HepG2 (cell line): ENCODE measurements at regions not wholly inside any gene's neighbourhood (a gene's known extent, or its start where the extent isn't known, plus 50 kb on each side); places are given as distances from the start of the nearest gene placed in this dataset.

ENCODE experiments used
- ATAC-seq: fragments of 200-7000 bp; cut with Tn5 transposase; 3 replicates; pipeline ENCODE4 v1.9.1; 2020; ENCODE audit warnings: mild to moderate bottlenecking, moderate library complexity
- BruUV-seq: library from RNA; stranded (reverse); fragments of 400-500 nt; replicated peaks from 2 replicates; lab custom pipeline; 2021; lab: Mats Ljungman, UMichigan
- CTCF ChIA-PET: fragments of 300-600 bp; formaldehyde crosslinking; extraction: SDS; loops from one replicate; lab custom pipeline; 2021; ENCODE audit warnings: low total read pairs, inconsistent platforms, low intra/inter-chr PET ratio; lab: Yijun Ruan, JAX
- POLR2A ChIA-PET: fragments of 350-600 bp; sonication (Branson Sonifier 250); formaldehyde crosslinking; loops from one replicate; lab custom pipeline; 2020; ENCODE audit warnings: antibody characterized with exemption, inconsistent platforms; lab: Yijun Ruan, JAX
- DNase-seq: peaks from one replicate; pipeline ENCODE4 v3.0.0-alpha.2; 2015; ENCODE audit warnings: low spot score
- FAIRE-seq: peaks from 3 replicates; lab custom pipeline; 2011; peaks lifted over from hg19 to GRCh38; lab: Jason Lieb, UNC
- H2AFZ ChIP-seq: one replicate; pipeline ENCODE4 v1.6.1; 2011; ENCODE audit warnings: low read length, inconsistent platforms
- H3K27ac ChIP-seq: fragments of 300-600 bp; 3 replicates; pipeline ENCODE4 v1.8.0; 2011; ENCODE audit warnings: mixed run types, mild to moderate bottlenecking, mixed read lengths, low read length, inconsistent platforms; ENCODE audit not compliant: insufficient read depth; ENCODE audit errors: extremely low read length
- H3K27me3 ChIP-seq, 2 experiments: fragments of 200-600 bp in 1 of 2; 2 replicates in 1 of 2; 3 replicates in 1 of 2; pipeline versions ENCODE4 v1.6.0 to v1.8.0; 2011; ENCODE audit warnings: low read length in 2 of 2, mild to moderate bottlenecking in 2 of 2, moderate library complexity in 2 of 2, inconsistent platforms in 1 of 2; ENCODE audit not compliant: insufficient read depth in 2 of 2, control insufficient read depth in 1 of 2
- H3K36me3 ChIP-seq, 2 experiments: fragments of 200-600 bp in 1 of 2; replicated peaks in 1 of 2; 2 replicates in 1 of 2; 3 replicates in 1 of 2; pipeline versions ENCODE4 v1.5.1 to v1.8.0; 2011; ENCODE audit warnings: low read length in 2 of 2, inconsistent platforms in 1 of 2; ENCODE audit not compliant: insufficient read depth in 2 of 2, control insufficient read depth in 1 of 2
- H3K4me1 ChIP-seq: 2 replicates; pipeline ENCODE4 v1.5.1; 2012; ENCODE audit warnings: low read length, inconsistent platforms; ENCODE audit not compliant: insufficient read depth
- H3K4me2 ChIP-seq: 2 replicates; pipeline ENCODE4 v1.6.0; 2011; ENCODE audit warnings: low read depth, low read length, inconsistent platforms
- H3K4me3 ChIP-seq, 3 experiments: fragments of 200-600 bp in 1 of 3; sonication (generic), shearing (Covaris generic) in 1 of 3; replicated peaks in 1 of 3; 2 replicates each; pipeline ENCODE4 v1.5.1; 2011 to 2016; ENCODE audit warnings: low read length in 3 of 3, inconsistent platforms in 2 of 3, low read depth in 2 of 3, mild to moderate bottlenecking in 2 of 3, control low read depth in 1 of 3, mixed read lengths in 1 of 3; ENCODE audit not compliant: insufficient read depth in 1 of 3
- H3K79me2 ChIP-seq: one replicate; pipeline ENCODE4 v1.6.1; 2011; ENCODE audit warnings: low read length, inconsistent platforms; ENCODE audit not compliant: insufficient read depth
- H3K9ac ChIP-seq: 2 replicates; pipeline ENCODE4 v1.6.0; 2011; ENCODE audit warnings: mild to moderate bottlenecking, low read depth, low read length, inconsistent platforms; ENCODE audit not compliant: insufficient read depth
- H3K9me3 ChIP-seq: 2 replicates; pipeline ENCODE4 v1.5.1; 2012; ENCODE audit warnings: mild to moderate bottlenecking, low read length
- H4K20me1 ChIP-seq: 2 replicates; pipeline ENCODE4 v1.6.0; 2011; ENCODE audit warnings: inconsistent platforms, mild to moderate bottlenecking, low read length, moderate library complexity; ENCODE audit not compliant: insufficient read depth
- HMG20B ChIP-seq: conservative IDR thresholded peaks from 2 replicates; pipeline ENCODE4 v1.6.1; 2016; ENCODE audit warnings: missing genetic modification reagents, missing compliant biosample characterization
- KLF12 ChIP-seq: sonication (generic); formaldehyde crosslinking; IDR thresholded peaks from 2 replicates; pipeline ENCODE4 v1.4.0; 2020; ENCODE audit warnings: missing genetic modification reagents, borderline replicate concordance
- MED1 ChIP-seq: sonication (generic); formaldehyde crosslinking; IDR thresholded peaks from 2 replicates; pipeline ENCODE4 v1.4.0; 2020; ENCODE audit warnings: missing genetic modification reagents
- RERE ChIP-seq: IDR thresholded peaks from 2 replicates; pipeline ENCODE4 v1.6.1; 2016; ENCODE audit warnings: low read depth, missing genetic modification reagents, missing compliant biosample characterization
- ZBTB49 ChIP-seq: sonication (generic); formaldehyde crosslinking; IDR thresholded peaks from 2 replicates; pipeline ENCODE4 v1.4.0; 2020; ENCODE audit warnings: missing genetic modification reagents, borderline replicate concordance
- ZNF17 ChIP-seq: sonication (generic); formaldehyde crosslinking; IDR thresholded peaks from 2 replicates; pipeline ENCODE4 v1.5.0; 2020; ENCODE audit warnings: mild to moderate bottlenecking, missing genetic modification reagents
- ZNF331 ChIP-seq: sonication (generic); formaldehyde crosslinking; IDR thresholded peaks from 2 replicates; pipeline ENCODE4 v1.4.0; 2020; ENCODE audit warnings: missing genetic modification reagents
- ZNF766 ChIP-seq: sonication (generic); formaldehyde crosslinking; IDR thresholded peaks from 2 replicates; pipeline ENCODE4 v1.5.0; 2020; ENCODE audit warnings: missing genetic modification reagents, borderline replicate concordance
- ZSCAN31 ChIP-seq: sonication (generic); formaldehyde crosslinking; IDR thresholded peaks from 2 replicates; pipeline ENCODE4 v1.5.0; 2020; ENCODE audit warnings: low read depth, mild to moderate bottlenecking, missing genetic modification reagents
- WGBS: methylation state at CpG from one replicate; pipeline ENCODE4 v1.1.6; 2017; ENCODE audit warnings: low lambda C conversion rate; 5-methylcytosine and 5-hydroxymethylcytosine counted together
- in situ Hi-C: cut with HindIII; loops from 2 replicates; pipeline ENCODE4 v1.10.0; 2017; ENCODE audit warnings: low pct_unique_long_range_greater_than_20kb; ENCODE audit not compliant: extremely low pct_ligation_motif_present
- intact Hi-C: fragments of 100-400 bp; cut with micrococcal nuclease; formaldehyde crosslinking; loops from one replicate; pipeline ENCODE4 v1.10.0; 2022; ENCODE audit not compliant: unreplicated experiment
- TF ChIP-seq, protein P1 (sequence below): sonication (generic); formaldehyde crosslinking; IDR thresholded peaks from 2 replicates; pipeline ENCODE4 v1.9.0; 2021; ENCODE audit warnings: missing genetic modification reagents, borderline replicate concordance
- TF ChIP-seq, protein P2 (sequence below): sonication (generic); formaldehyde crosslinking; IDR thresholded peaks from 2 replicates; pipeline ENCODE4 v1.8.0; 2022; ENCODE audit warnings: missing genetic modification reagents, low read depth, mild to moderate bottlenecking, borderline replicate concordance
- TF ChIP-seq, protein P3 (sequence below): IDR thresholded peaks from 2 replicates; pipeline ENCODE4 v1.6.1; 2012; ENCODE audit warnings: inconsistent platforms

GRCh38 chr15:98131924-98132323, 171.4 kb downstream of the ARRDC4 start (continued):
- TF ChIP-seq ZNF766 (CRISPR knock-in tag): no peak

GRCh38 chr15:98134905-98135304, 174.4 kb downstream of the ARRDC4 start:
- TF ChIP-seq KLF12 (CRISPR knock-in tag) (no peak), ZNF331 (no peak), ZBTB49 (CRISPR knock-in tag) (no peak), MED1 (CRISPR knock-in tag) (no peak), ZNF17 (no peak), RERE (CRISPR knock-in tag) (no peak), HMG20B (CRISPR knock-in tag) (no peak), ZSCAN31 (no peak)
- TF ChIP-seq, protein P1, sequence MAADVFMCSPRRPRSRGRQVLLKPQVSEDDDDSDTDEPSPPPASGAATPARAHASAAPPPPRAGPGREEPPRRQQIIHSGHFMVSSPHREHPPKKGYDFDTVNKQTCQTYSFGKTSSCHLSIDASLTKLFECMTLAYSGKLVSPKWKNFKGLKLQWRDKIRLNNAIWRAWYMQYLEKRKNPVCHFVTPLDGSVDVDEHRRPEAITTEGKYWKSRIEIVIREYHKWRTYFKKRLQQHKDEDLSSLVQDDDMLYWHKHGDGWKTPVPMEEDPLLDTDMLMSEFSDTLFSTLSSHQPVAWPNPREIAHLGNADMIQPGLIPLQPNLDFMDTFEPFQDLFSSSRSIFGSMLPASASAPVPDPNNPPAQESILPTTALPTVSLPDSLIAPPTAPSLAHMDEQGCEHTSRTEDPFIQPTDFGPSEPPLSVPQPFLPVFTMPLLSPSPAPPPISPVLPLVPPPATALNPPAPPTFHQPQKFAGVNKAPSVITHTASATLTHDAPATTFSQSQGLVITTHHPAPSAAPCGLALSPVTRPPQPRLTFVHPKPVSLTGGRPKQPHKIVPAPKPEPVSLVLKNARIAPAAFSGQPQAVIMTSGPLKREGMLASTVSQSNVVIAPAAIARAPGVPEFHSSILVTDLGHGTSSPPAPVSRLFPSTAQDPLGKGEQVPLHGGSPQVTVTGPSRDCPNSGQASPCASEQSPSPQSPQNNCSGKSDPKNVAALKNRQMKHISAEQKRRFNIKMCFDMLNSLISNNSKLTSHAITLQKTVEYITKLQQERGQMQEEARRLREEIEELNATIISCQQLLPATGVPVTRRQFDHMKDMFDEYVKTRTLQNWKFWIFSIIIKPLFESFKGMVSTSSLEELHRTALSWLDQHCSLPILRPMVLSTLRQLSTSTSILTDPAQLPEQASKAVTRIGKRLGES (CRISPR knock-in tag): no peak
- TF ChIP-seq, protein P2, sequence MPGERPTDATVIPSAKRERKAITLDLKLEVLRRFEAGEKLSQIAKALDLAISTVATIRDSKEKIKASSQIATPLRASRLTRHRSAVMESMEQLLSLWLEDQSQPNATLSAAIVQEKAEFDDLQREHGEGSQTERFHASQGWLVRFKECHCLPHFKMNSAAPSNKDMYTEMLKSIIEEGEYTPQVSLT: no peak
- TF ChIP-seq, protein P3, sequence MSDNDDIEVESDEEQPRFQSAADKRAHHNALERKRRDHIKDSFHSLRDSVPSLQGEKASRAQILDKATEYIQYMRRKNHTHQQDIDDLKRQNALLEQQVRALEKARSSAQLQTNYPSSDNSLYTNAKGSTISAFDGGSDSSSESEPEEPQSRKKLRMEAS: no peak
- no peaks in the 10 kb centered on the region for H4K20me1 ChIP-seq
- H2AFZ ChIP-seq: no peak overlapping the region
- no peak overlapping the region for H3K4me2 ChIP-seq
- no peaks in the 10 kb centered on the region for H3K27me3 ChIP-seq
- H3K27ac ChIP-seq: no peak overlapping the region
- no peak overlapping the region for H3K4me3 ChIP-seq
- FAIRE-seq (no peak), DNase-seq (no peak), ATAC-seq (no peak)
- no peak overlapping the region for H3K9ac ChIP-seq
- H3K36me3 ChIP-seq: no peaks in the 10 kb centered on the region
- no peaks in the 10 kb centered on the region for H3K79me2 ChIP-seq
- WGBS: 18% methylated on average over 4 of the region's 7 CpGs
- no peaks in the 10 kb centered on the region for H3K4me1 ChIP-seq
- ChIA-PET CTCF (no interaction called here), POLR2A (no interaction called here)
- no TSS peak for BruUV-seq
- H3K9me3 ChIP-seq: no peaks in the 10 kb centered on the region
- intact Hi-C loops: no loop called here
- in situ Hi-C loops: no loop called here
